ENCODE measurements at regions not wholly inside any gene's neighbourhood (a gene's known extent, or its start where the extent isn't known, plus 50 kb on each side); places are given as distances from the start of the nearest gene placed in this dataset.
"Not testable (repeated sequence)": the region's sequence is repeated elsewhere in the genome, so short reads cannot be mapped to it uniquely, and the experiment has no call there.

DNA sequence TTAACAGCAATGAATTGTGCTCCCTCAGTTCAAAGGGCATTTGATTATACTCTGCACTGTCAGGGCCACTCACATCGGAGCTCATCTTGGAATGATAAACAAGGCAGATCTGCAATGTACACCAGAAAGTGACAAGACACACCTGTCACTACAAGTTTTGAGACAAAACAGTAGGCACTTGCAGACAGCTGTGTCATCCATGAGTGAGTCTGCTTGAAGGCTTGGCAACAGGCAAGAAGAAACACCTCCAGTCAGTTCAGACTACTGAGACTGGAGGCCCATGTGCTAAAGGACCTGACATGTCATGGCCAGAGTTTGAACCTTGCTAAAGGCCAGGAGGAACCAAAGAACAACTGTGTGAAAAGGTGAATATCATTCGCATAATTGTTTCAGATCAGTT is 354.5 kb downstream of the CEP170 start:
- not testable (repeated sequence) for DNase-seq

DNA sequence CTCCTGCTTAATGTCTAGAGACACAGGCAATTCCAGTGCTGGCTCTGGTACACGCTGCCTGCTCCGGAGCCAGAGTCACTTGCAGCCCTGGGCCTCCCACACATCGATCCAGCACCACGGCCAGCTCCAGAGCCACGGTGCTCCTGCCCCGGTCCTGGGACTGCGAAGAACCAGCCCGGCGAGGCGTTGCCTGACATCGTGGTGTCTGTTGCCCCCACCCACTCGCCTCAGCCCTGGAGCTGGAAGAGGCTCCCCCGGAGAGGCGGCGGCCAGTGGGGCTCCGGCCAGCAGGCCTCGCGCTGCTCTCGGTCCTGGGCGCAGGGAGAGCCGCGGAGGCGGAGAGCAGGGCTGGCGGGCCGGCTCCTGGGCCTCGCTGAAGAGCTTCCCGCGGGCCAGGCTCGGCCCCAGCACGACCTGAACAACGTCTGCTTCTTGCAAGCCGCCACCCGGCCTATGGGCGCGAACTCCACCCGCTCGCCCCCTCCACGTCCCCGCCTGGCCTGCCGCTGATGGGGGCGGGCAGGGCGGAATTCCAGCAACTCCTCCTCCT is 364.8 kb downstream of the CEP170 start:
- no peak for DNase-seq

- DNase-seq, result no peak
Measured at GRCh38 chr1:242886137-242886536, 361.6 kb upstream of the PLD5 start.

DNA sequence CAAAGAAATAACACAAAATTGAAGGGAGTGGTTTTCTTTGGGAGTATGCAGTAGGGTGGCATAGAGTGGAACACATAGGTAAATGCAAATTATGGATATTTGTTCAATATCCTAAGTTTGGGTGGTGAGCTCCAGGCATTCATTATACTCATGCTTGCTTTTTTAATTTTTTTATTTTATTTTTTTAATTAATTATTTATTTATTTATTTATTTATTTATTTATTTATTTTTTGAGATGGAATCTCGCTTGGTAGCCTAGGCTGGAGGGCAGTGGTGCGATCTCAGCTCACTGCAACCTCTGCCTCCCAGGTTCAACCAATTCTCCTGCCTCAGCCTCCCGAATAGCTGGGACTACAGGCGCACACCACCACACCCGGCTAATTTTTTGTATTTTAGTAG is 355.5 kb upstream of the PLD5 start:
- not testable (repeated sequence) for DNase-seq

DNA sequence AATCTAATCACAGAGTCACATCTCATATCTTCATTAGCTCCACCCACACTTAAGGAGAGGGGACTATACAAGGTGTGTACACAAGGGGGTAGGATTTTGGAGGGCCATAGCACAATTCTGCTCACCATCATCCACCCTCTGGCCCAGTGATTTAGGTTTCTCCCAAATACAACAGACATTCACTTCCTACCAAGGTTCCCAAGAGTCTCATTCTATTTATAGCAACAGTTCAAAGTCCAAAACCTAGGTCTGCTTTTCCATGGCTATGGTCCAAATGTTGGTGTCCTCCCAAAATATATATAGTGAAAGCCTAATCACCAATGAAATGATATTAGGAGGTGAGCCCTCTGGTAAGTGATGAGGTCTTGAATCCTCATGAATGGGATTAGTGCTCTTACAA is 353.2 kb upstream of the PLD5 start:
- DNase-seq, result no peak

DNA sequence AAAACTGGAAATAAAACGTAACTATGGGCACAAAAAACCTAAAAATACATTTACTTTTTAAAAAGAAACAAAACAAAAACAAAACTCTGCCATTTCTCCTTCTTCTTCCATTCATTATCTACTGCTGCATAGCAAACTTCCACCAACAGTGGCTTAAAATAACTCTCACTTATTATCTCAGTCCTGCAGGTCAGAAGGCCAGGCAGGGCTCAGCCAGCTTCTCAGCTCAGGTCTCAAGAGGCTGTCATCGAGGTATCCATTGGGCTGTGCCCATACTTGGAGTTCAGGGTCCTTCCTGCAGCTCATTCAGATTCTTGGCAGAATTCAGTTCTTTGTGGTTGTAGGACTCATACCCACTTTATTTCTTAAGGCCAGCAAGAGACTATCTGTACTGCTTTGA is 352.7 kb upstream of the PLD5 start:
- DNase-seq, result no peak

DNA sequence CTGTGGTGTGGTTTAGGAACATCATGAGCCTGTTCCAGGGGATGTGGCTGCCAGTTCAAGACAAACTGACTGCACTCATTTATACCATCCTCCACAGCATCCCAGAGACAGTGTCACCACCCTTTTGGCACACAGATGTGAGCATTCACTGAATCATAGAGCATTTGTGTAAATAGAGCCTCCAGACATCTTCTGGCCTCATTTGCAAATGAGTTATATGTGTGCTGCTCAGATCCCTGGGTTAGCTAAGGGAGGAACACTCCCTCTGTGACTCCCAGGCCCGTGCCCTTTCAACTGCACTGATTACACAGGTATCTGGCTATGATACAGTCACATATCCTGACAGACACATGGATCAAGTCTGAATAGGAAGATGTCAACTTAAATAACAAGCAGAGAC is 351.5 kb upstream of the PLD5 start:
- DNase-seq, result no peak

- no peak for DNase-seq
Measured at GRCh38 chr1:242873661-242874060, 349.2 kb upstream of the PLD5 start.

GRCh38 chr1:242872521-242872920 is 348.0 kb upstream of the PLD5 start:
- DNase-seq, result no peak

- DNase-seq, result no peak
Measured at GRCh38 chr1:242871471-242872030, 347.1 kb upstream of the PLD5 start.

GRCh38 chr1:242870966-242871365 is 346.5 kb upstream of the PLD5 start:
- no peak for DNase-seq

GRCh38 chr1:242856289-242856688 is 331.8 kb upstream of the PLD5 start:
- no peak for DNase-seq

GRCh38 chr1:242854466-242854865 is 330.0 kb upstream of the PLD5 start:
- DNase-seq, result no peak

DNA sequence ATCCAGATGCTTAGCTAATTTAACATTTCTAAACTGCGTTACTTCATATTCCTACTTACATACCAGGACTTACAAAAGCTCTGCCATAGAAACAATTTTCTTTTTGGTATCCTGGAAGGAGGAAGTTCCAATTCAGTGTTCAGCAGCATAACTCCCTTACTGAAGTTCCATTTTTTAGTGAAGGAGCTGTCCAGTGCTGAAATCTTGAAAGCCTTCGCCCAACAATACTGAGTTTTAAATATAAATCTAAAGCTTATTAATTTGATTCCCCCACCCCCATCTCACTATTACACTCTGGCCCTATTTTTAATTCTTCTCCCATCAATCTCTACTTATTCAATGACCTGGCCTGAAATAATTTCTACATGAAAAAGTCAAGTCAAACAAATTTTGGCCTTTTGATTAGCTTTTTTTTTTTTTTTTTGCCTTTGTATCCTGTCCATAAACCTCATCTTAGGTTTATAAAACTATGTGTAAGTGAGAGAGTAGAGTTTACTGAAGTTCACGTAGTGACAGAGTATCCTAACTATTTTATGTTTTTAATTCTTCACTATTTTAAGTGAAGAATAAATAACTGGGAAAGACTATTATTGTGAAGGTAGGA is 323.0 kb upstream of the PLD5 start:
- peak; percentile 30 for DNase-seq

- DNase-seq, result no peak
Measured at GRCh38 chr1:242842094-242842493, 317.6 kb upstream of the PLD5 start.

GRCh38 chr1:242839101-242839500 is 314.6 kb upstream of the PLD5 start:
- no peak for DNase-seq

GRCh38 chr1:242836423-242836822 is 311.9 kb upstream of the PLD5 start:
- DNase-seq, result no peak

GRCh38 chr1:242828828-242829227 is 304.3 kb upstream of the PLD5 start:
- no peak for DNase-seq

- DNase-seq, result no peak
Measured at GRCh38 chr1:242828199-242828598, 303.7 kb upstream of the PLD5 start.

DNA sequence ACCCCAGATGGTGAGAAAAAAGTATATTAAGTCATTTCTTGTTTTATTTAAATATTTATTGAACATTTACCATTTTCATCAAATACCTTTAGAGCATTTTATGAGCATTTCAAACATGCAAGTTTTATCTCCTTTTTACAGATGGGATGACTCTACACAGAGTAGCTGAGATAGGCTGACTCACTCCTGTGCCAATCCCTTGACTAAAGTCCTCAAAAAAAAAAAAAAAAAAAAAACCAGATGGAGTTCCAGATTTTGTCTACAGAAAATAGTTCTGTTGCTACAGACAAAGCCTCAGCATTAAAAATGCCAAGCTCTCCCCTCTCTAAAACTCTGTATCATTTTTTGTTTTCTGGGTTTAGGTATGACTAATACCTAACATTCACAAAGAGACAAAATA is 303.0 kb upstream of the PLD5 start:
- no peak for DNase-seq

GRCh38 chr1:242826701-242827336 is 302.3 kb upstream of the PLD5 start:
- DNase-seq, result no peak

DNA sequence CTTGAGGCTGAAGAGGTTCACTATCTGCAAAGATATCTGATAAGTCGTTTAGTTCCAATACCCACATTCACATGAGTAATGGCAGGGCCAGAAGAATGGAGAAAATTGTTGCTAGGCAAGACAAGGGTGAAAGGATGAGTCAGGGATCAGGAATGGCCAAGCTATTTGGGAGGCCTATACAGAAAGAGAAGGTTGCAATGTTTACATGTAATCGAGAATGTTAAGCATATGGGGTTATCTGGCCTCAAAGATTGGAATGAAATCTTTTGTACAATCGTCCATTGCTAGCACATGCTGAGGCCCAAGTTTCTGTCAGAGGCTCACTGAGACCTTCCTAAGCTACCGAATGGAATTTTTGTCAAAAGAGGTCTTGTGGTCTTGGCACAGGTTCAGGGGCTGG is 299.9 kb upstream of the PLD5 start:
- no peak for DNase-seq

DNA sequence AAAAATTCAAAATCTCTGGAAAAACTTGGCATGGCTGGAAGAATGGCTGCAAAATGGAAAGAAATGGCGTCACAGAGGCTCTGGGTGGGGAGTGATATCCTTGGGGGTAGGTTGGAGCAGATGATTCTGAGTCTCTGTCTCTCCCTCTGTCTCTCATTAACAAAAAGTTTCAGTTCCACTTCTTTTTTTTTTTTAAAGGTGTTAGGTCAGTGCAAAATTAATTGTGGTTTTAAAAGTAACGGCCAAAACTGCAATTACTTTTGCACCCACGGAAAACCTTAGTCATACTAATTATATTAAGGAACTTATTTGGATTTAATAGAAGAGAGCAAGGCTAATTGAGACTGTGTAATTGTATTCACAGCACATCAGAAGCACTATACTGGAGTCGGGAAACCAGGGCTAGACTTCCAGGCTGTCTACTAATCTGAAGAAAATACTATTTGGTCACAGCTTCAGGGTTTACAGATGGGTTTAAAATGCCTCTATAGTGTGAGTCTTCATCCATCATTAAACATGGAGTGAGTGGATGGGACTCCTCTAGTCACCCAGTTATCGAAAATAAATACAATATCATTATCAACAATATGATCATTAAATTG is 289.1 kb upstream of the PLD5 start:
- no peak for DNase-seq

All from MV-4-11 (cell line).